ENCODE measurements at regions not wholly inside any gene's neighbourhood (a gene's known extent, or its start where the extent isn't known, plus 50 kb on each side); places are given as distances from the start of the nearest gene placed in this dataset.
"Not testable (repeated sequence)": the region's sequence is repeated elsewhere in the genome, so short reads cannot be mapped to it uniquely, and the experiment has no call there.

- TF ChIP-seq ZNF274 (IDR thresholded peaks at IDR 0.05; ENCODE audit: low read depth, low read length); YY1 (IDR thresholded peaks at IDR 0.05; ENCODE audit: insufficient read depth, insufficient read length): not testable (repeated sequence)
These were observed 542.5 kb downstream of the TP53TG3F start for GRCh38 chr16:34001961-34002360.

All from NT2/D1 (cell line).